T-cell (primary cell): ENCODE measurements at regions not wholly inside any gene's neighbourhood (a gene's known extent, or its start where the extent isn't known, plus 50 kb on each side); places are given as distances from the start of the nearest gene placed in this dataset.

ENCODE experiments used
- ATAC-seq, 4 experiments: fragments of 200-7000 bp in 3 of 4; fragments of 150-1000 bp in 1 of 4; cut with Tn5 transposase; replicated peaks in 1 of 4; 1 replicate in 3 of 4; 2 replicates in 1 of 4; pipeline ENCODE4 v1.10.0; 2021; ENCODE audit warnings: moderate library complexity in 3 of 4, mild to moderate bottlenecking in 2 of 4, moderate number of reproducible peaks in 1 of 4
- CTCF ChIA-PET, 2 donors: fragments of 300-600 bp; sonication (Branson Sonifier 250); formaldehyde crosslinking; loops; one replicate each; lab custom pipeline; 2022; ENCODE audit warnings: antibody characterized with exemption in 2 of 2; lab: Charles Lee
- POLR2A ChIA-PET, 2 donors: fragments of 300-600 bp; sonication (Branson Sonifier 250); formaldehyde crosslinking; loops; one replicate each; lab custom pipeline; 2022; ENCODE audit warnings: antibody characterized with exemption in 2 of 2; lab: Charles Lee
- DNase-seq, 35 experiments: peaks; one replicate each; pipeline versions ENCODE4 v3.0.0 to v3.0.0-alpha.2; 2013 to 2023
- H3K27ac ChIP-seq: one replicate; pipeline ENCODE4 v1.5.1; 2013; ENCODE audit warnings: low read length
- H3K27me3 ChIP-seq, 2 experiments: replicated peaks in 1 of 2; 1 replicate in 1 of 2; 2 replicates in 1 of 2; pipeline versions ENCODE4 v1.6.1 to v1.7.0; 2013; ENCODE audit warnings: low read length in 1 of 2, mixed read lengths in 1 of 2; ENCODE audit not compliant: control insufficient read depth in 2 of 2, insufficient read depth in 2 of 2; ENCODE audit errors: extremely low read depth in 1 of 2
- H3K36me3 ChIP-seq, 2 donors: 1 replicate in 1 of 2; 2 replicates in 1 of 2; pipeline versions ENCODE4 v1.6.1 to v1.7.0; 2013; ENCODE audit warnings: low read length in 1 of 2; ENCODE audit not compliant: control insufficient read depth in 2 of 2, insufficient read depth in 1 of 2; ENCODE audit errors: extremely low read depth in 1 of 2
- H3K4me1 ChIP-seq, 2 experiments: 1 replicate in 1 of 2; 2 replicates in 1 of 2; pipeline versions ENCODE4 v1.6.1 to v1.7.0; 2013; ENCODE audit warnings: low read length in 2 of 2, mixed read lengths in 1 of 2; ENCODE audit not compliant: insufficient read depth in 2 of 2, control insufficient read depth in 1 of 2; ENCODE audit errors: extremely low read depth in 1 of 2
- H3K4me3 ChIP-seq, 2 donors: 1 replicate in 1 of 2; 2 replicates in 1 of 2; pipeline versions ENCODE4 v1.5.1 to v1.7.0; 2013; ENCODE audit warnings: mild to moderate bottlenecking in 2 of 2, low read length in 1 of 2, moderate library complexity in 1 of 2; ENCODE audit not compliant: control insufficient read depth in 1 of 2; ENCODE audit errors: extremely low read depth in 1 of 2
- H3K9me3 ChIP-seq: 2 replicates; pipeline ENCODE4 v1.7.0; 2013
- H3K27ac Mint-ChIP-seq, 2 donors: one replicate each; pipeline ENCODE4 v1.8.0; 2020 to 2021; ENCODE audit warnings: mild to moderate bottlenecking in 2 of 2, mixed read lengths in 2 of 2
- H3K27me3 Mint-ChIP-seq, 2 donors: one replicate each; pipeline ENCODE4 v1.8.0; 2021 to 2022; ENCODE audit warnings: mixed read lengths in 2 of 2
- H3K36me3 Mint-ChIP-seq: one replicate; pipeline ENCODE4 v1.8.0; 2021; ENCODE audit warnings: mixed read lengths
- H3K4me1 Mint-ChIP-seq, 3 donors: one replicate each; pipeline ENCODE4 v1.8.0; 2020 to 2022; ENCODE audit warnings: mixed read lengths in 3 of 3, mild to moderate bottlenecking in 1 of 3
- H3K4me3 Mint-ChIP-seq, 3 donors: one replicate each; pipeline ENCODE4 v1.8.0; 2020 to 2022; ENCODE audit warnings: mild to moderate bottlenecking in 3 of 3, mixed read lengths in 3 of 3, moderate library complexity in 3 of 3
- H3K9me3 Mint-ChIP-seq, 3 donors: one replicate each; pipeline ENCODE4 v1.8.0; 2020 to 2022; ENCODE audit warnings: mixed read lengths in 3 of 3
- WGBS: methylation state at CpG from one replicate; pipeline ENCODE4 v1.1.5; 2013; ENCODE audit warnings: missing lambda C conversion rate; ENCODE audit not compliant: insufficient coverage; 5-methylcytosine and 5-hydroxymethylcytosine counted together

DNA sequence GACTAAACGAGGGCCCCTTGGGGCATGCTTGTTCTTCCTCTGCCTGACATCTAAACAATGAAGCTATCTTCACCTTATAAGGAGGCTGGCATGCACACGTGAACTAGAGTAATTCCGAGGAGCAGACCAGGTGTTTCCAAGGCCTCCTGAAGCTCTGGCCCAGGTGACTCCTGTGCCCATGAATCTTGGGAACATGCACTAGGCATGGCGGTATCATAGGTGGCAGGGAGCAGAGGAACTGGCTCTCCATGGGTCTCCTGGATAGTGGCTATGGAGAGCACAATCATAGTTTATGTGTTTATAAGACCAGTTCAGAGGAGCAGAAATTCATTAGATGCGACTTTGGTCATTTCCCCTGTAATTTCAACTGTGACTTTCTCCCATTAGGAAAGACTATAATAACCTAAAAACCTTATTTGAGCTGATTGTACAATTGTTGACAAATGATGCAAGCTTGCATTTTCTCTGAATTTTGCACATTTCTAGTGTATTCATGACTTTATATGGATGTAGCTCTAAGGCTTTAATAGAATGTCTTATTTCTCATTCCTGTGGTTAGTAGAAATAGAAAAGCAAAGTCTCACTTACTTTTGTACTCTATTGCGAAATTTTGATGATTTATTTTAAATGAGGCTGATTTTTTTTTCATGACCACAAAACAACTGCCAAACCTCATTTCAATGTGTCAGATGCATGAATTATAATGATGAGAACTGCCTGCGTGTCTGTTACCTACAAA lies 135.3 kb upstream of the RPS23 start:
- 71% methylated on average over 5 of the region's 7 CpGs for whole genome bisulfite sequencing
- ATAC-seq, result no peak
- H3K27me3 Mint-ChIP-seq, result no peaks in the 10 kb centered on the region
- Histone ChIP-seq H3K4me1 (no peaks in the 10 kb centered on the region), H3K27me3 (no peaks in the 10 kb centered on the region), H3K36me3 (no peaks in the 10 kb centered on the region), H3K4me3 (no peak overlapping the region), H3K27ac (no peak overlapping the region), H3K9me3 (no peaks in the 10 kb centered on the region)
- DNase-seq, result no peak
- POLR2A ChIA-PET, result no interaction called here
- CTCF ChIA-PET, result interaction anchor here in 1 of 2 donors (0.5 kb wide), 1 partner anchor 1299 kb away, joined by 3 read pairs; no protein-coding TSS in a partner anchor
- H3K4me3 Mint-ChIP-seq, result no peak overlapping the region
- no peaks in the 10 kb centered on the region for H3K4me1 Mint-ChIP-seq
- H3K9me3 Mint-ChIP-seq, result no peaks in the 10 kb centered on the region
- no peak overlapping the region for H3K27ac Mint-ChIP-seq
- H3K36me3 Mint-ChIP-seq, result no peaks in the 10 kb centered on the region

DNA sequence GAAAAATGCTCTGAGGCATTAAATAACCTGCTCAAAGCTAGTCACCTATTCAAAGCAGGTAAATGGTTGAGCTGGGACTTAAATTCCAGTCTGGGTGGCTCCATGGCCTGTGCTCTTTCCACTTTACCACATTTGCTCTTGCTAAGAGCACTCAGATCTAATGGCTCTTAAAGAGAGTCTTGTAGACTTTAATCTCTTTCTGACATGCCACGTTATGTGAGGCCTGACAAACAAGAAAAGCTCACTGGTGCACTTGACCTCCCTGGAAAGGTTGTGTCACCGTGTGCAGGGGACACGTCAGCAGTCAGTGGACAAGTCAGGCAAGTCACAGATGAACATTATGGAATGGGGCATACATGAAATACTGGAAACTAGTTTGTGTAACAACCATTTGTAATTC lies 129.9 kb upstream of the RPS23 start:
- POLR2A ChIA-PET, result interaction anchor here in 1 of 2 donors (1.2 kb wide), 1 partner anchor 26 kb away, joined by 3 read pairs; no protein-coding TSS in a partner anchor

DNA sequence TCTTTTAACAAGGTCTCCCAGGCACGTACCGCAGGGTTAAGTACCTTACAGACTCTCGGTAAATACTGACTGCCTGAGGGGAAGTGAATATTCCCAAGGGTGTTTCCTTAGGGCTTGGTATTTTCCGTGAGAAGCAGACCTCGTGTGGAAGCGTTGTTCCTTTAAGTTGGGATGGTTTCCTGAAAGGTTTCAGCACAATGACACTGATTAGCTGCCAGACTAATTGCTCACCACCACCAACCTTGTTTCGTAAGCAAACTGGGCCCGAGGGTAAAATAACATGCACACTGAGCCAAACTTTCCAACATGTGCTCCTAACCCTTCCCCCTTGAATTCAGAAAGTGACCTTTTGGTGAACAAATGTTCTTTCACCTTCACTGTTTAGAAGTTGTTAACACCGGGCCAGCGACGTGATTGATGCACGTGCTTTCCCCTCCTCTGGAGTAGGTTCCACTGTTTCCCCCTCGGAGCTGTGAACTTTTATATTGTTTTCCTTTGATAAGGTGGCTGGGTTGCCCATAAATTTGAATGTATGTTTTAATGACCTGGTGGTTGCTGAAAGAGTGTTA lies 128.1 kb upstream of the RPS23 start:
- Histone ChIP-seq H3K4me3 (no peak overlapping the region), H3K27ac (no peak overlapping the region), H3K9me3 (no peaks in the 10 kb centered on the region), H3K4me1 (no peaks in the 10 kb centered on the region), H3K27me3 (peaks cover 0 to 4% of the 10 kb centered on the region in 2 experiments), H3K36me3 (no peaks in the 10 kb centered on the region)
- no peaks in the 10 kb centered on the region for H3K36me3 Mint-ChIP-seq
- no peaks in the 10 kb centered on the region for H3K4me1 Mint-ChIP-seq
- WGBS, result 90% methylated on average over 8 of the region's 13 CpGs
- ATAC-seq (no peak), DNase-seq (no peak)
- no peak overlapping the region for H3K27ac Mint-ChIP-seq
- H3K9me3 Mint-ChIP-seq, result peaks cover 0 to 10% (median 10%) of the 10 kb centered on the region in 3 donors
- no peak overlapping the region for H3K4me3 Mint-ChIP-seq
- ChIA-PET CTCF (interaction anchor here in 1 of 2 donors (0.5 kb wide), 1 partner anchor 8 kb away, joined by 3 read pairs; no protein-coding TSS in a partner anchor), POLR2A (interaction anchor here in 1 of 2 donors (0.7 kb wide), 1 partner anchor 643 kb away, joined by 8 read pairs; no protein-coding TSS in a partner anchor)
- H3K27me3 Mint-ChIP-seq, result no peaks in the 10 kb centered on the region

More for the DNA sequence above, 129.9 kb upstream of the RPS23 start:
- no peak overlapping the region for H3K27ac Mint-ChIP-seq
- Histone ChIP-seq H3K4me3 (no peak overlapping the region), H3K9me3 (no peaks in the 10 kb centered on the region), H3K36me3 (no peaks in the 10 kb centered on the region), H3K27me3 (peaks cover 0 to 4% of the 10 kb centered on the region in 2 experiments), H3K27ac (no peak overlapping the region), H3K4me1 (no peaks in the 10 kb centered on the region)
- no peaks in the 10 kb centered on the region for H3K36me3 Mint-ChIP-seq
- no peaks in the 10 kb centered on the region for H3K4me1 Mint-ChIP-seq
- DNase-seq, result no peak
- H3K9me3 Mint-ChIP-seq, result peaks cover 0 to 10% (median 10%) of the 10 kb centered on the region in 3 donors
- no peak for ATAC-seq
- CTCF ChIA-PET, result no interaction called here
- WGBS, result 83% methylated on average over 1 of the region's 3 CpGs
- H3K4me3 Mint-ChIP-seq, result no peak overlapping the region
- H3K27me3 Mint-ChIP-seq, result no peaks in the 10 kb centered on the region

DNA sequence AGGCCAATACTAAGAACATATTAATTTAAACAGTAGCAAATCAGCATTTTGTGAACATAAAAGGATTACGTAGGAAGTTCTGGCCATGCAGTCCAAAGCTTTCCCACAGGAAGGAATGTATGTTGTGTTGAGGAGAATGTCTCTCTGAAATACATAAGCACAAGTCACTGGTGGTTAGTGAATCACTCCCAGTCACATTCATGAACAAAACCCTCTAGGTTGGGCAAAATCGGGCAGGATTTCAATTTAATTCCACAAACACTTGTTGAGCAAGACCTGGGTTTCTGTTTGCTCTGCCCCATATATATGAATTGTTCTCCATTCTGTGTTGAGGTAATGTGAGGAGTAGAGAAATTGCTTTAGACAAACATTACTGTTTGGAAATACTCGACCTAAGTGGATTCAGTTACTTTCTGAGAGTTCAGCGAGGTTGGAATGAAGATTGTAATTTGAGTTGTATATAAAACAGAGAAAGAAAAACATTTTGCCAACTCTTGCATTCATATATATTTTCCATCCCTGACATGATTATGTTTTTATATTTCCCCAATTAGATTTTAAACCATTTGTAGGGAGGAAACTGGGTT lies 127.6 kb upstream of the RPS23 start:
- Mint-ChIP-seq H3K36me3 (no peaks in the 10 kb centered on the region), H3K27me3 (no peaks in the 10 kb centered on the region), H3K4me3 (no peak overlapping the region), H3K4me1 (no peaks in the 10 kb centered on the region), H3K9me3 (peaks cover 0 to 10% (median 10%) of the 10 kb centered on the region in 3 donors), H3K27ac (no peak overlapping the region)
- Histone ChIP-seq H3K36me3 (no peaks in the 10 kb centered on the region), H3K27me3 (peaks cover 0 to 4% of the 10 kb centered on the region in 2 experiments), H3K27ac (no peak overlapping the region), H3K4me3 (no peak overlapping the region), H3K9me3 (no peaks in the 10 kb centered on the region), H3K4me1 (no peaks in the 10 kb centered on the region)
- ATAC-seq, result no peak
- no CpG with 5 or more reads among the region's 4 CpGs for WGBS
- CTCF ChIA-PET, result no interaction called here
- POLR2A ChIA-PET, result no interaction called here
- no peak for DNase-seq

DNA sequence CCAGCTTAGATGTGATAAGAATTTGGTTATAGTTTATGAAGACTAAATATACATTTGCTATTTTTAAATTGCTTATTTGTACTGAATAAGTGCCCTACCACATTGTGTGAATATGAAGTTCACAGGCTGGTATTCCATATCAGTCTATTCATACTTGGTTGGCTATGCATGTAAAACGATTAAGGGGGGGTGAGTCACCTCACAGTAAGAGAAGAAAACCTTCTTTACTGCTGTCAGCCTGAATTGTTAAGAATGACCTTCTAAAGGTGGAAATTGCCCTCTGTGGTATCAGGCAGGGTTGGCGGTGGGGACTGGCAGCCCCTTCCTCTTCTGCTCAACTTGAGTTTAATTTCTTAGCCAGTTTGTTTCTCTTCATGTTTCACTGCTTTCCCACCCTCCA lies 127.0 kb upstream of the RPS23 start:
- Histone ChIP-seq H3K9me3 (no peaks in the 10 kb centered on the region), H3K27me3 (peaks cover 0 to 4% of the 10 kb centered on the region in 2 experiments), H3K27ac (no peak overlapping the region), H3K4me1 (no peaks in the 10 kb centered on the region), H3K4me3 (no peak overlapping the region), H3K36me3 (no peaks in the 10 kb centered on the region)
- ATAC-seq (no peak), DNase-seq (no peak)
- no peaks in the 10 kb centered on the region for H3K27me3 Mint-ChIP-seq
- H3K9me3 Mint-ChIP-seq, result peaks cover 0 to 10% (median 10%) of the 10 kb centered on the region in 3 donors
- no peaks in the 10 kb centered on the region for H3K36me3 Mint-ChIP-seq
- H3K27ac Mint-ChIP-seq, result no peak overlapping the region
- POLR2A ChIA-PET, result no interaction called here
- no peak overlapping the region for H3K4me3 Mint-ChIP-seq
- H3K4me1 Mint-ChIP-seq, result no peaks in the 10 kb centered on the region
- CTCF ChIA-PET, result no interaction called here
- whole genome bisulfite sequencing, result no CpG with 5 or more reads among the region's 2 CpGs

DNA sequence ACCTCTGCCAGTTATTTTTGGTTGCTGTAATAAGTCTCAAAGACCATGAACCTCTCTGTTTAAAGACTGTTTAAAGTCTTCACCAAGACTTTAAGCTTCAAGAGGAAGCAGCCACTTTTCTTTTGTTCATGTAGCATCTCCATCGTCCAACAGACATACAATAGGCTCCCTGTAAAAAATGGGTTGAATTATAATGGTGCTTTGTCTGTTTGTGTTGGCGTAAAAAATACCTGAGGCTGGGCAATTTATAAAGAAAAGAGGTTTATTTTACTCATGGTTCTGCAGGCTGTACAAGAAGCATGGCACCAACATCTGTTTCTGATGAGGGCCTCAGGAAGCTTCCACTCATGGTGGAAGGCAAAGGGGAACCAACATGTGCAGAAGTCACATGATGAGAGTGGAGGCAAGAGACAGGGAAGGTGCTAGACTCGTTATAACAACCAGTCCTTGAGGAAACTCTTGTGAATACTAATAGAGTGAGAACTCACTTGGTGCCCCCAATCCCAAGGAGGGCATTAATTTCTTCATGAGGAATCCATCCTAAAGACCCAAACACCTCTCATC lies 126.3 kb upstream of the RPS23 start:
- DNase-seq (no peak), ATAC-seq (no peak)
- ChIA-PET POLR2A (no interaction called here), CTCF (no interaction called here)
- Histone ChIP-seq H3K27ac (no peak overlapping the region), H3K4me1 (no peaks in the 10 kb centered on the region), H3K9me3 (no peaks in the 10 kb centered on the region), H3K36me3 (no peaks in the 10 kb centered on the region), H3K27me3 (peaks cover 0 to 4% of the 10 kb centered on the region in 2 experiments), H3K4me3 (no peak overlapping the region)
- Mint-ChIP-seq H3K9me3 (peaks cover 0 to 10% (median 10%) of the 10 kb centered on the region in 3 donors), H3K27ac (no peak overlapping the region), H3K4me3 (no peak overlapping the region), H3K27me3 (no peaks in the 10 kb centered on the region), H3K4me1 (no peaks in the 10 kb centered on the region), H3K36me3 (no peaks in the 10 kb centered on the region)
- no CpG with 5 or more reads among the region's 3 CpGs for WGBS
